ENCODE measurements at regions not wholly inside any gene's neighbourhood (a gene's known extent, or its start where the extent isn't known, plus 50 kb on each side); places are given as distances from the start of the nearest gene placed in this dataset.
"Not testable (repeated sequence)": the region's sequence is repeated elsewhere in the genome, so short reads cannot be mapped to it uniquely, and the experiment has no call there.

DNA sequence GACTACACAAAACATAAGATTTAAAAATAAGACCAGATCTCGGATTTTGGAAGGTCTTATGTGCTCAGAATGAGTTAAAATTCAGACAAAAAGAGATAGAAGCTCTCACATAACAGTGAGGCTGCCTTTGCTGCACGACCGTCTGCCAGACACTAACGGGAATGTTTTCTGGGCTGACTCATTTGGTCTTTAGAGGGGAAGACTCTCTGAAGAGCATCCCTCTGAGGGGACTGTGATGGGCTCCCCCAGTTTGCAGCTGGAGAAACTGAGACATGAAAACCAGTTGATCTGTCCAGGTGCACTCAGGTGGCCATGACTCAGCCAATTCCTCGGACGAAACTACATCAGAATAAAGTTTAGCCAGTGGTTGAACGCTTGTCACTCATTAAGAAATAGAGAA is 153.9 kb downstream of the RNASET2 start:
- DNase-seq, result no peak

GRCh38 chr6:166800137-166800536 is 156.2 kb downstream of the RNASET2 start:
- DNase-seq, result no peak

GRCh38 chr6:166798652-166799051 is 157.7 kb downstream of the RNASET2 start:
- no peak for DNase-seq

- DNase-seq, result no peak
Measured at GRCh38 chr6:166796610-166797009, 159.7 kb downstream of the RNASET2 start.

DNA sequence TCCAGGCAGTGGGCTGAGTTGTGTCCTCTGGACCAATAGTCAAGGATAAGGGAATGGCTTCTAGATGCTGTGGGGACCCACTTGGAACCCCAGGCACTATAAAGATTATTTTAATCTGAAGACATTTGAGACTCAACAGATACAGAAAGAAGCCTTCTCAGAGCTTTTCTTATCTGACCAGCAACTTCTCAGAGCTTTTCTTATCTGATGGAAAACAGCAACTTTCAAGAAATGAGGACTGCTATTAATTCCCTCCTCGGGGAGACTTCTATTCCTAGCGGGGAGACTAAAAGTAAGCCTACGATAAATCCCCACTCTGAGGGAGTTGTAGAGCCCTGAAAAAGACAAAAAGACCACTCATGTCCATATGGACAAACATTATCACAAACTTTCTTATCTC is 160.5 kb downstream of the RNASET2 start:
- DNase-seq, result no peak

- DNase-seq, result not testable (repeated sequence)
Measured at GRCh38 chr6:166790808-166791207, 163.8 kb upstream of the RPS6KA2 start.

GRCh38 chr6:166788846-166789529 is 161.9 kb upstream of the RPS6KA2 start:
- DNase-seq, result not testable (repeated sequence)

DNA sequence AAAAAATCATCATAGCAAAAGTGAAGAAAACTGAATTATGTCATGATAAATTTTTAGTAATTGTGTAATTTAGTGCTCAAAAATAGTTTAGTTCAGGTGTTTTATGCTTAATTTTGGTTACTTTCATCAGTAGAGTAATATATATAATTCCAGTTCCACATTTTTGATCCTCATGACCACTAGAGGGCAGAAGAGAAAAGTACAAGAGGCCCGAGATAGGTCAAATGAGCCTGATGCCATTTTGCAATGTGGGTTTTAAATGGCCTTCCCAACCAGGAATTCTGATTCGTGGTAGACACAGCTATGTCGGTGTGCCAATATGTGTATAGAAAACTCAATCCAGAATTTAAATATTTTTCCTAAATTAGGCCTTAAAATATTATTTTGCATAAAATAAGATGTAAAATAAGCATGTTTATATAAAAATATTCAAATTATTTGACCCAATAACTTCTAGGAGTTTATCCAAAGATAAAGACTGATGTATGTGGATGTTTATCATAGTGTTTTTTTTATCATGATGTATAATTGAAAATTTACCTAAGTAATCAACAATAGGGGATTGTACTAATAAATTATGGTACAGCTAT is 159.7 kb upstream of the RPS6KA2 start:
- DNase-seq, result peak; percentile 77

GRCh38 chr6:166785131-166785530 is 158.1 kb upstream of the RPS6KA2 start:
- DNase-seq, result no peak

- no peak for DNase-seq
Measured at GRCh38 chr6:166784691-166785090, 157.6 kb upstream of the RPS6KA2 start.

- no peak for DNase-seq
Measured at GRCh38 chr6:166782520-166782919, 155.5 kb upstream of the RPS6KA2 start.

- no peak for DNase-seq
Measured at GRCh38 chr6:166781331-166781730, 154.3 kb upstream of the RPS6KA2 start.

DNA sequence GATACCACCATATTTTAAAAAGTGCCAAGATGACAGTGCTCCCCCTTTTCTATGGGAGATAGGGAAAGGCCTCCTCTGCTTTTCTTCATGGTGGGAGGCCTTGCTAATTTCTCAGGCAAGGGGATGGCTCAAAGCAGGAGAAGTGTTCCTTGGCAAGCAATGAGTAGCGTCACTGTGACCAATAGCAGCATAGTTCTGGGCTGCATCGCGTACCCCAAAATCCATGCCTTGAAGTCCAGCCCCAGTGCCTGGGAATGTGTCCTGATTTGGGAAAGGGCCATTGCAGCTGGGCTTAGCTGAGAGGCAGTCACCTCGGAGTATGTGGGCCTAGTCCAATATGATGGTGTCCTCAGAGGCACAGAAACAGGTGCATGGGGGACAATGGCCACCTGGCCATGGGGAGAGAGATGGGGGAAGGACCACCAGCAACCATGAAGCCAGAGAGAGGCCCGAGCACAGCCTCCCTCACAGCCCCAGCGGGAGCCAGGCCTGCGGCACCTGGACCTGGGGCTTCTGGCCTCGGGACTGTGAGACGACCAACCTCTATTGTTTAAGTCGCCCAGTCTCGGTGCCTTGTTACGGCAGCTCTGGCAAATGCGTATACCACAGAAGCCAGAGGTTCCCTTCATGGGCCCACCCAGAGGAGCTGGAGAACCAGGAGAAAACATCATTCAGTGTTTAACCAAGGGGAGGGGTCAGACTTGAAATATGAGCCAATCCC is 153.1 kb upstream of the RPS6KA2 start:
- DNase-seq, result no peak

- DNase-seq, result no peak
Measured at GRCh38 chr6:166779381-166779780, 152.3 kb upstream of the RPS6KA2 start.

GRCh38 chr6:166778776-166779175 is 151.7 kb upstream of the RPS6KA2 start:
- no peak for DNase-seq

DNA sequence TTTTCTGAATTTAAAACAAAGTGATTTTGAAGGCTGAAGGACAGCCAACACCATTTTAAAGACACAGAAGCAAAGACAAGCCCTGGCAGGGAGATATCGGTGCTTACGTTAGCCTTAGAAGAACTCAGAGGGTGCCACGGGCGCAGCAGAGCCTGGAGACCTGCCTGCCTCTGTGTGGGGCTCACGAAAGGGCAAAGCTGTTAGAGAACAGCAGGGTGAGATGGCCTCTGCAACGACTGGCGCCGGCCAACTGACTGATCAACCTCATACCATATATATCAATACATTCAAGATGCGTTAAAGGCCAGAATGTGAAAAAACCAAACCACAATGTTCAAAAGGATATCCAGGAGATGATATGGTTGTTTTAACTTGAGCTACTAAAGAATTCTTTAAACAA is 151.0 kb upstream of the RPS6KA2 start:
- DNase-seq, result no peak

GRCh38 chr6:166777096-166777630 is 150.1 kb upstream of the RPS6KA2 start:
- DNase-seq, result no peak

DNA sequence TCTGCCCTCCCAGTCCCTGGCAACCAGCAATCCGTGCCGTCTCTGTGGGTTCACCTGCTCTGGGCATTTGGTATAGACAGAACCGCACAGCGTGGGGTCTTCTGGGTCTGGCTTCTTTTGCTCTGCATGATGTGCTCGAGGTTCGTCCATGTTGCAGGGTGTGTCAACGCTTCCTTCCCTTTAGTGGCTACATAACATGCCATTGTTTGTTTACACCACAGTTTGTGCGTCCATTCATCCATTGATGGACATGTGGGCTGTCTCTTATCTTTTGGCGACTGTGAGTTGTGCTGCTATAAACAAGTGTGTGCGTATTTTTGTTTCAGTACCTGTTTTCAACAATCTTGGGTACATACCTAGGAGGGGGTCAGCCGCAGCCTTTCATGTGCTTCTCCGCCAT is 149.5 kb upstream of the RPS6KA2 start:
- no peak for DNase-seq

- DNase-seq, result no peak
Measured at GRCh38 chr6:166775923-166776220, 148.8 kb upstream of the RPS6KA2 start.

- DNase-seq, result peak; percentile 79
Measured at GRCh38 chr6:166775180-166775922, 148.3 kb upstream of the RPS6KA2 start.

- DNase-seq, result no peak
Measured at GRCh38 chr6:166774770-166775169, 147.7 kb upstream of the RPS6KA2 start.

- no peak for DNase-seq
Measured at GRCh38 chr6:166774292-166774691, 147.2 kb upstream of the RPS6KA2 start.

GRCh38 chr6:166772518-166772917 is 145.5 kb upstream of the RPS6KA2 start:
- no peak for DNase-seq
